Right lobe of liver (tissue), 4 donors: ENCODE measurements at regions not wholly inside any gene's neighbourhood (a gene's known extent, or its start where the extent isn't known, plus 50 kb on each side); places are given as distances from the start of the nearest gene placed in this dataset.

Experiments
- POLR2A ChIP-seq: fragments of 450-650 bp; IDR thresholded peaks from one replicate; pipeline ENCODE4 v1.6.1; 2017; ENCODE audit warnings: antibody characterized with exemption, mild to moderate bottlenecking
- TF ChIP-seq, protein P1 (sequence below), 4 donors: fragments of 200-600 bp in 3 of 4; fragments of 450-650 bp in 1 of 4; IDR thresholded peaks; one replicate each; pipeline versions ENCODE4 v1.5.1 to v1.8.0; 2016 to 2022; ENCODE audit warnings: antibody characterized with exemption in 4 of 4, mild to moderate bottlenecking in 2 of 4
- donor health status: DM: no; HTN: no; CAD: no.
- donor health status: DM: no; HTN: no; CAD: no.
- donor health status: DM: no; HTN: yes; CAD: no.

DNA sequence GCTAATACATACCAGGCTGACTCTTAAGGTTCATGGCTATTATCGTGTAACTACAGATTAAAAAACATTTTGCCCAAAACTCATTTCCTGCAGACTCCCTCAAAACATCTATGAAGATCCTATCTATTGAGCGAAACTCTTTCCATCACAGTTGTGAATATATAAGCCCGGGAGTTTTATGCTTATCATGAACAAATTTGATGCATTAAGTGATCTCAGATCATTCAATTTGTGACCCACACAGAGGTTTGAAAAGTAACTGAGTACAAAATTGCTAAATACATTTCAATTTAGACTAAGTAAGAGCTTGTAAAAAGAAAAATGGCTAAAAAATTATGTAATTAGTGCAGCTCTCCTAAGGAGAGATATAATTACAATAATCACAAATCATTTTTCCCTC, 1228.8 kb upstream of the TENM4 start:
- TF ChIP-seq, protein P1, sequence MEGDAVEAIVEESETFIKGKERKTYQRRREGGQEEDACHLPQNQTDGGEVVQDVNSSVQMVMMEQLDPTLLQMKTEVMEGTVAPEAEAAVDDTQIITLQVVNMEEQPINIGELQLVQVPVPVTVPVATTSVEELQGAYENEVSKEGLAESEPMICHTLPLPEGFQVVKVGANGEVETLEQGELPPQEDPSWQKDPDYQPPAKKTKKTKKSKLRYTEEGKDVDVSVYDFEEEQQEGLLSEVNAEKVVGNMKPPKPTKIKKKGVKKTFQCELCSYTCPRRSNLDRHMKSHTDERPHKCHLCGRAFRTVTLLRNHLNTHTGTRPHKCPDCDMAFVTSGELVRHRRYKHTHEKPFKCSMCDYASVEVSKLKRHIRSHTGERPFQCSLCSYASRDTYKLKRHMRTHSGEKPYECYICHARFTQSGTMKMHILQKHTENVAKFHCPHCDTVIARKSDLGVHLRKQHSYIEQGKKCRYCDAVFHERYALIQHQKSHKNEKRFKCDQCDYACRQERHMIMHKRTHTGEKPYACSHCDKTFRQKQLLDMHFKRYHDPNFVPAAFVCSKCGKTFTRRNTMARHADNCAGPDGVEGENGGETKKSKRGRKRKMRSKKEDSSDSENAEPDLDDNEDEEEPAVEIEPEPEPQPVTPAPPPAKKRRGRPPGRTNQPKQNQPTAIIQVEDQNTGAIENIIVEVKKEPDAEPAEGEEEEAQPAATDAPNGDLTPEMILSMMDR (IDR thresholded peaks at IDR 0.05): no peak
- no peak for TF ChIP-seq POLR2A
